ENCODE measurements at regions not wholly inside any gene's neighbourhood (a gene's known extent, or its start where the extent isn't known, plus 50 kb on each side); places are given as distances from the start of the nearest gene placed in this dataset.

- no peaks in the 10 kb centered on the region for H3K9me3 ChIP-seq (replicated peaks; ENCODE audit: control insufficient read depth, insufficient read depth, low read depth, low read length)
- no peak overlapping the region for H2AFZ ChIP-seq (ENCODE audit: low read depth, low read length)
- POLR2A ChIA-PET = no interaction called here
- no peaks in the 10 kb centered on the region for H3K27me3 ChIP-seq (ENCODE audit: control insufficient read depth in 2 of 2, insufficient read depth in 2 of 2, low read length in 2 of 2)
- DNase-seq (ENCODE audit: extremely low read depth in 1 of 4, low spot score in 3 of 4) = no peak
- H3K27ac ChIP-seq (ENCODE audit: extremely low read depth, low read depth, low read length) = no peak overlapping the region
- H3K36me3 ChIP-seq (ENCODE audit: control insufficient read depth, insufficient read depth, low read length) = no peaks in the 10 kb centered on the region
- no peaks in the 10 kb centered on the region for H3K9me1 ChIP-seq (ENCODE audit: control insufficient read depth, insufficient read depth, low read length)
- no peaks in the 10 kb centered on the region for H3K79me2 ChIP-seq (ENCODE audit: control insufficient read depth, insufficient read depth, low read length)
- H3K9ac ChIP-seq (ENCODE audit: insufficient read depth in 1 of 2, low read depth in 2 of 2, low read length in 2 of 2) = no peak overlapping the region
- no peak for FAIRE-seq
- no peak overlapping the region for H3K4me3 ChIP-seq
- H3K4me2 ChIP-seq (ENCODE audit: insufficient read depth, low read length) = no peak overlapping the region
- CTCF ChIA-PET (ENCODE audit: low intra/inter-chr PET ratio) = no interaction called here
- BruUV-seq (replicated peaks) = no TSS peak
- WGBS (ENCODE audit: insufficient coverage, low coverage, missing lambda C conversion rate) = 2% methylated on average over 11 of the region's 11 CpGs
- no peaks in the 10 kb centered on the region for H3K4me1 ChIP-seq (replicated peaks in 1 of 2; ENCODE audit: control insufficient read depth in 2 of 2, insufficient read depth in 2 of 2, low read length in 2 of 2)
- ATAC-seq = no peak
- no peaks in the 10 kb centered on the region for H4K20me1 ChIP-seq (replicated peaks; ENCODE audit: control insufficient read depth, insufficient read depth, low read length)
- intact Hi-C loops (cut with micrococcal nuclease) = no loop called here
- in situ Hi-C loops (cut with MboI) = no loop called here
- TF ChIP-seq IRF9 (tag; IDR thresholded peaks at IDR 0.05) (no peak), TAF9B (IDR thresholded peaks at IDR 0.05; ENCODE audit: partially characterized antibody) (no peak), POLR3G (IDR thresholded peaks at IDR 0.05; ENCODE audit: extremely low read depth, insufficient read length, insufficient replicate concordance) (no peak), TAF1 (IDR thresholded peaks at IDR 0.05; ENCODE audit: control insufficient read depth, extremely low read depth, insufficient read depth, low read length, severe bottlenecking) (no peak), TBP (optimal IDR thresholded peaks at IDR 0.05; ENCODE audit: low read depth, low read length) (no peak), ZNF518B (CRISPR knock-in tag; IDR thresholded peaks at IDR 0.05) (no peak), ZNF655 (CRISPR knock-in tag; IDR thresholded peaks at IDR 0.05) (no peak), SOX6 (IDR thresholded peaks at IDR 0.05) (no peak), COPS2 (conservative IDR thresholded peaks at IDR 0.05) (no peak), KDM4B (IDR thresholded peaks at IDR 0.05; ENCODE audit: borderline replicate concordance in 2 of 2, low read depth in 1 of 2) (no peak), ZMIZ1 (IDR thresholded peaks at IDR 0.05; ENCODE audit: low read depth in 2 of 2, low read length in 2 of 2) (no peak)
Measured at GRCh38 chr7:33845991-33846509, 59.3 kb upstream of the BMPER start.
